Endothelial cell of umbilical vein (primary cell): ENCODE measurements at regions not wholly inside any gene's neighbourhood (a gene's known extent, or its start where the extent isn't known, plus 50 kb on each side); places are given as distances from the start of the nearest gene placed in this dataset.

Experiments used
- CTCF ChIP-seq, 2 donors: IDR thresholded peaks; 1 replicate in 1 of 2; 2 replicates in 1 of 2; pipeline ENCODE4 v1.5.1; 2011; ENCODE audit warnings: low read length in 2 of 2, mild to moderate bottlenecking in 2 of 2, moderate library complexity in 2 of 2, control low read depth in 1 of 2, inconsistent platforms in 1 of 2, low read depth in 1 of 2; ENCODE audit not compliant: insufficient read depth in 1 of 2; ENCODE audit errors: extremely low read depth in 1 of 2
- EZH2 ChIP-seq: IDR thresholded peaks from 2 replicates; pipeline ENCODE4 v1.6.1; 2012; ENCODE audit warnings: borderline replicate concordance, low read depth, mild to moderate bottlenecking, moderate library complexity, low read length, inconsistent platforms; ENCODE audit not compliant: severe bottlenecking
- GATA2 ChIP-seq: IDR thresholded peaks from 2 replicates; pipeline ENCODE4 v1.7.0; 2011; ENCODE audit warnings: low read depth, mild to moderate bottlenecking, moderate library complexity, mixed read lengths, low read length; ENCODE audit not compliant: insufficient read length, insufficient read depth
- POLR2A ChIP-seq: IDR thresholded peaks from 2 replicates; pipeline ENCODE4 v1.6.1; 2012; ENCODE audit warnings: low read depth, mild to moderate bottlenecking, control low read depth, low read length
- POLR2AphosphoS5 ChIP-seq: IDR thresholded peaks from 2 replicates; pipeline ENCODE4 v1.6.1; 2012; ENCODE audit warnings: low read depth, mild to moderate bottlenecking, control low read depth, low read length, moderate library complexity; ENCODE audit not compliant: insufficient read depth
- TF ChIP-seq, protein P1 (sequence below): IDR thresholded peaks from 2 replicates; pipeline ENCODE4 v1.6.1; 2011; ENCODE audit not compliant: insufficient read depth, insufficient read length

DNA sequence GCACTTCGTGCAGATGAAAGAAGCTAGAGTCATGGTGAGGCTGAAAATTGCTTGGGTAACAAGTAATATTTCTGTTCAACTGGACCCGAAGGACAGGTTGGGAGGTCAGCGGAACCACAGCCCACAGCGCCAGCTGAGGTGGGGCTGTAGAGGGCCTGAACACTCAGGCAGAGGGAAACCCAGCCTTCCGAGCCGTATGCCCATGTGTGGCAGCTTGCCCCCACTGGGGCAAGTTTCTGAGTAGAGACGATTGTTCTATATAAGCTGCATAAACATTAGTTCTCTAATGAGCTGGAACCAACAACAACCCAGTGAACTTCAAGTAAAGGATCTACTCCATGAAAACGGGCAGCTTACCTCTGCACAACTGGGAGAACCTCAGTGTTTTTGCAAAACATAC is 58.4 kb upstream of the TNS3 start:
- TF ChIP-seq POLR2A, result no peak
- no peak for TF ChIP-seq CTCF (IDR thresholded peaks at IDR 0.05; ENCODE audit: extremely low read depth in 1 of 2, insufficient read depth in 1 of 2, low read depth in 1 of 2, low read length in 2 of 2)
- no peak for TF ChIP-seq GATA2
- TF ChIP-seq EZH2, result no peak
- TF ChIP-seq POLR2AphosphoS5, result no peak
- TF ChIP-seq, protein P1, sequence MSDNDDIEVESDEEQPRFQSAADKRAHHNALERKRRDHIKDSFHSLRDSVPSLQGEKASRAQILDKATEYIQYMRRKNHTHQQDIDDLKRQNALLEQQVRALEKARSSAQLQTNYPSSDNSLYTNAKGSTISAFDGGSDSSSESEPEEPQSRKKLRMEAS, result no peak
